Spleen (tissue), 7 donors: ENCODE measurements at regions not wholly inside any gene's neighbourhood (a gene's known extent, or its start where the extent isn't known, plus 50 kb on each side); places are given as distances from the start of the nearest gene placed in this dataset.

Source experiments
- POLR2AphosphoS5 ChIP-seq, 3 donors: sonication (generic); formaldehyde crosslinking; IDR thresholded peaks; one replicate each; pipeline ENCODE4 v1.5.1; 2017; ENCODE audit warnings: antibody characterized with exemption in 3 of 3
- TF ChIP-seq, protein P1 (sequence below), 11 experiments: fragments of 200-600 bp in 7 of 11; fragments of 450-650 bp in 4 of 11; sonication (generic) in 4 of 11; IDR thresholded peaks in 8 of 11; conservative IDR thresholded peaks in 3 of 11; 1 replicate in 7 of 11; 2 replicates in 4 of 11; pipeline versions ENCODE4 v1.4.0 to v1.8.0; 2016 to 2021; ENCODE audit warnings: antibody characterized with exemption in 11 of 11, inconsistent platforms in 4 of 11, mild to moderate bottlenecking in 1 of 11
- donor health status: DM: no; HTN: no; CAD: no; lungs with moderate emphysema.
- donor health status: DM: no; HTN: no; CAD: no.
- donor health status: DM: no; HTN: no; CAD: no.

DNA sequence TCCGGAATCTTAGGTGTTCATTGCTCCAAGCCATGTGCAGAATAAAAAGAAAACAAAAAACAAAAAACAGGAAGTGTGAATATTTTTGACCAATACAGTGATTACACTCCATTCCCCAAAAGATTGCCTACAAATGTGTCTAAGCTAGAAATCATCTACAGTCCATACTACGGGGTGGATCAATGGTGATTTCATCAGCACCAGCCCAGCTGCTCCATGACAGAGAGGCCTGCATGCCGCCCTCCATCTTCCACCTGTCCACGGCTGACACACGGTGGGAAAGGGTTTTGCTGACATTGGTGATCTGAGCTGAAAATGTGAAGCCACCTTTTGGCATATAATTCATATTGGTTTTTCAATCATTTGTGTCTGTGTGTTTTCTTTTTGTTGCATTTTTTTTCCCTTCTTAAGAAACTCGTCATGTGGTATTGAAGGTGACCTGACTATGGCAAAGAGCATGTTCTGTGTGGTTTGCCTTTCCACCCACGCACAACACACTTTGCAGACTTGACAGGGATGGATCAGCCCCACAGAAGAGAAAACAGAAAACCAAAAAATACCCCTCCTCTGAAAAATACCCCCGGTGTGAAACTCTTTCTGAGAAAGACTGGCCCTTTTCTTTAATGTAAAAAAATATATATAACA is 533.1 kb downstream of the RNF144A start:
- TF ChIP-seq, protein P1, sequence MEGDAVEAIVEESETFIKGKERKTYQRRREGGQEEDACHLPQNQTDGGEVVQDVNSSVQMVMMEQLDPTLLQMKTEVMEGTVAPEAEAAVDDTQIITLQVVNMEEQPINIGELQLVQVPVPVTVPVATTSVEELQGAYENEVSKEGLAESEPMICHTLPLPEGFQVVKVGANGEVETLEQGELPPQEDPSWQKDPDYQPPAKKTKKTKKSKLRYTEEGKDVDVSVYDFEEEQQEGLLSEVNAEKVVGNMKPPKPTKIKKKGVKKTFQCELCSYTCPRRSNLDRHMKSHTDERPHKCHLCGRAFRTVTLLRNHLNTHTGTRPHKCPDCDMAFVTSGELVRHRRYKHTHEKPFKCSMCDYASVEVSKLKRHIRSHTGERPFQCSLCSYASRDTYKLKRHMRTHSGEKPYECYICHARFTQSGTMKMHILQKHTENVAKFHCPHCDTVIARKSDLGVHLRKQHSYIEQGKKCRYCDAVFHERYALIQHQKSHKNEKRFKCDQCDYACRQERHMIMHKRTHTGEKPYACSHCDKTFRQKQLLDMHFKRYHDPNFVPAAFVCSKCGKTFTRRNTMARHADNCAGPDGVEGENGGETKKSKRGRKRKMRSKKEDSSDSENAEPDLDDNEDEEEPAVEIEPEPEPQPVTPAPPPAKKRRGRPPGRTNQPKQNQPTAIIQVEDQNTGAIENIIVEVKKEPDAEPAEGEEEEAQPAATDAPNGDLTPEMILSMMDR (IDR thresholded peaks at IDR 0.05 in 8 of 11, conservative IDR thresholded peaks at IDR 0.05 in 3 of 11), result no peak
- no peak for TF ChIP-seq POLR2AphosphoS5 (IDR thresholded peaks at IDR 0.05)
